HepG2 (cell line): ENCODE measurements at regions not wholly inside any gene's neighbourhood (a gene's known extent, or its start where the extent isn't known, plus 50 kb on each side); places are given as distances from the start of the nearest gene placed in this dataset.

ENCODE experiments used
- ATF1 ChIP-seq: IDR thresholded peaks from 2 replicates; pipeline ENCODE4 v1.6.1; 2016; ENCODE audit warnings: mild to moderate bottlenecking, control low read depth
- DRAP1 ChIP-seq: IDR thresholded peaks from 2 replicates; pipeline ENCODE4 v1.6.1; 2016; ENCODE audit warnings: missing genetic modification reagents, missing compliant biosample characterization
- FOXM1 ChIP-seq: sonication (generic); formaldehyde crosslinking; IDR thresholded peaks from 2 replicates; pipeline ENCODE4 v1.5.0; 2020; ENCODE audit warnings: missing genetic modification reagents
- HDAC2 ChIP-seq: sonication (generic); formaldehyde crosslinking; IDR thresholded peaks from 2 replicates; pipeline ENCODE4 v1.4.0; 2020; ENCODE audit warnings: missing genetic modification reagents
- IRF2 ChIP-seq: IDR thresholded peaks from 2 replicates; pipeline ENCODE4 v1.6.1; 2018; ENCODE audit warnings: missing genetic modification reagents, missing compliant biosample characterization
- KDM4B ChIP-seq: sonication (generic); formaldehyde crosslinking; IDR thresholded peaks from 2 replicates; pipeline ENCODE4 v1.4.0; 2020; ENCODE audit warnings: missing genetic modification reagents
- MAF1 ChIP-seq: sonication (generic); formaldehyde crosslinking; IDR thresholded peaks from 2 replicates; pipeline ENCODE4 v1.5.0; 2020; ENCODE audit warnings: missing genetic modification reagents, borderline replicate concordance
- MAZ ChIP-seq, 2 experiments: sonication (generic) in 1 of 2; formaldehyde crosslinking in 1 of 2; IDR thresholded peaks; 2 replicates each; pipeline versions ENCODE4 v1.5.0 to v1.6.1; 2012 to 2020; ENCODE audit warnings: low read depth in 2 of 2, mild to moderate bottlenecking in 2 of 2, borderline replicate concordance in 1 of 2, improper control_type of control experiment in 1 of 2, low read length in 1 of 2, missing genetic modification reagents in 1 of 2, moderate library complexity in 1 of 2
- MYPOP ChIP-seq: sonication (generic); formaldehyde crosslinking; IDR thresholded peaks from 2 replicates; pipeline ENCODE4 v1.8.1; 2023; ENCODE audit warnings: mild to moderate bottlenecking, moderate library complexity, missing genetic modification reagents
- NCOA2 ChIP-seq: sonication (generic); formaldehyde crosslinking; IDR thresholded peaks from 2 replicates; pipeline ENCODE4 v1.8.0; 2022; ENCODE audit warnings: inconsistent platforms
- PAF1 ChIP-seq: IDR thresholded peaks from 2 replicates; pipeline ENCODE4 v1.6.1; 2016; ENCODE audit warnings: missing genetic modification reagents, missing compliant biosample characterization
- PTBP1 ChIP-seq: fragments of 200-400 bp; formaldehyde crosslinking; IDR thresholded peaks from 2 replicates; pipeline ENCODE4 v1.6.1; 2018; ENCODE audit warnings: low read length, low read depth; ENCODE audit not compliant: poor library complexity, severe bottlenecking
- REL ChIP-seq: sonication (generic); formaldehyde crosslinking; conservative IDR thresholded peaks from 2 replicates; pipeline ENCODE4 v1.8.0; 2022; ENCODE audit warnings: mild to moderate bottlenecking, missing genetic modification reagents, moderate library complexity
- RORA ChIP-seq: sonication (generic); formaldehyde crosslinking; IDR thresholded peaks from 2 replicates; pipeline ENCODE4 v1.5.0; 2020; ENCODE audit warnings: mild to moderate bottlenecking, missing genetic modification reagents, moderate library complexity
- SPEN ChIP-seq: sonication (generic); formaldehyde crosslinking; IDR thresholded peaks from 2 replicates; pipeline ENCODE4 v1.5.1; 2020; ENCODE audit warnings: low read depth, mild to moderate bottlenecking, missing genetic modification reagents
- U2AF1 ChIP-seq: fragments of 200-400 bp; formaldehyde crosslinking; optimal IDR thresholded peaks from 2 replicates; pipeline ENCODE3; 2017; ENCODE audit warnings: mild to moderate bottlenecking, low read depth, low read length
- YEATS4 ChIP-seq: sonication (generic); formaldehyde crosslinking; IDR thresholded peaks from 2 replicates; pipeline ENCODE4 v1.4.0; 2020; ENCODE audit warnings: missing genetic modification reagents, borderline replicate concordance
- ZFYVE20 ChIP-seq: sonication (generic); formaldehyde crosslinking; IDR thresholded peaks from 2 replicates; pipeline ENCODE4 v1.8.0; 2023; ENCODE audit warnings: low read depth, mild to moderate bottlenecking, moderate library complexity, missing genetic modification reagents, borderline replicate concordance
- ZNF207 ChIP-seq: fragments of 450-650 bp; IDR thresholded peaks from 2 replicates; pipeline ENCODE4 v1.6.1; 2016; ENCODE audit warnings: antibody characterized with exemption, borderline replicate concordance
- ZNF263 ChIP-seq: sonication (generic); formaldehyde crosslinking; IDR thresholded peaks from 2 replicates; pipeline ENCODE4 v1.4.0; 2020; ENCODE audit warnings: missing genetic modification reagents
- ZNF513 ChIP-seq: sonication (generic); formaldehyde crosslinking; conservative IDR thresholded peaks from 2 replicates; pipeline ENCODE4 v1.5.0; 2020; ENCODE audit warnings: missing genetic modification reagents
- ZNF556 ChIP-seq: sonication (generic); formaldehyde crosslinking; IDR thresholded peaks from 2 replicates; pipeline ENCODE4 v1.4.0; 2020; ENCODE audit warnings: mild to moderate bottlenecking, missing genetic modification reagents, borderline replicate concordance
- ZNF670 ChIP-seq: sonication (generic); formaldehyde crosslinking; IDR thresholded peaks from 2 replicates; pipeline ENCODE4 v1.8.0; 2022; ENCODE audit warnings: mild to moderate bottlenecking, missing genetic modification reagents, borderline replicate concordance
- ZNF780A ChIP-seq: sonication (generic); formaldehyde crosslinking; IDR thresholded peaks from 2 replicates; pipeline ENCODE4 v1.8.0; 2022; ENCODE audit warnings: mild to moderate bottlenecking, missing genetic modification reagents, moderate library complexity
- ZZZ3 ChIP-seq: sonication (generic); formaldehyde crosslinking; IDR thresholded peaks from 2 replicates; pipeline ENCODE4 v1.4.0; 2020; ENCODE audit warnings: missing genetic modification reagents, mild to moderate bottlenecking, borderline replicate concordance

GRCh38 chr9:134258828-134259546, 67.3 kb upstream of the RXRA start (continued):
- peak; percentile 79 for TF ChIP-seq SPEN
- no peak for TF ChIP-seq MAZ (IDR thresholded peaks at IDR 0.05; ENCODE audit: borderline replicate concordance, low read depth, low read length)
- TF ChIP-seq MAZ (CRISPR knock-in tag; IDR thresholded peaks at IDR 0.05; ENCODE audit: low read depth): peak; percentile 90
- TF ChIP-seq REL: no peak
- TF ChIP-seq PTBP1: no peak
- peak; percentile 31; the same call in 1 of the 2 replicates for TF ChIP-seq MYPOP
- TF ChIP-seq KDM4B (CRISPR knock-in tag): no peak
- TF ChIP-seq MAF1: no peak
- peak; percentile 43; the same call in 1 of the 2 replicates for TF ChIP-seq ZNF263 (CRISPR knock-in tag)
- no peak for TF ChIP-seq ZZZ3 (CRISPR knock-in tag)
- peak; percentile 45; the same call in 1 of the 2 replicates for TF ChIP-seq ZNF670
- no peak for TF ChIP-seq ZNF513 (CRISPR knock-in tag)
- no peak for TF ChIP-seq DRAP1 (CRISPR knock-in tag)
- TF ChIP-seq IRF2: 0 out of 2 replicates have a peak, but pooled peaks have one; percentile 52
- TF ChIP-seq ZFYVE20 (CRISPR knock-in tag): no peak
- no peak for TF ChIP-seq FOXM1 (CRISPR knock-in tag)
- peak; percentile 78; the same call in 1 of the 2 replicates for TF ChIP-seq ZNF556 (CRISPR knock-in tag)
- peak; percentile 68 for TF ChIP-seq NCOA2 (CRISPR knock-in tag)
- TF ChIP-seq U2AF1: no peak
- TF ChIP-seq ZNF207: no peak
- no peak for TF ChIP-seq PAF1 (CRISPR knock-in tag)
- no peak for TF ChIP-seq ZNF780A (CRISPR knock-in tag)
- TF ChIP-seq ATF1 (CRISPR knock-in tag): no peak
- TF ChIP-seq YEATS4 (CRISPR knock-in tag): 0 out of 2 replicates have a peak, but pooled peaks have one; percentile 49
- TF ChIP-seq HDAC2: peak; percentile 93
- no peak for TF ChIP-seq RORA (CRISPR knock-in tag)
